ENCODE measurements at regions not wholly inside any gene's neighbourhood (a gene's known extent, or its start where the extent isn't known, plus 50 kb on each side); places are given as distances from the start of the nearest gene placed in this dataset.
"Not testable (repeated sequence)": the region's sequence is repeated elsewhere in the genome, so short reads cannot be mapped to it uniquely, and the experiment has no call there.

- DNase-seq, result no peak
Measured at GRCh38 chr14:44453433-44454171, 53.5 kb downstream of the FSCB start.

DNA sequence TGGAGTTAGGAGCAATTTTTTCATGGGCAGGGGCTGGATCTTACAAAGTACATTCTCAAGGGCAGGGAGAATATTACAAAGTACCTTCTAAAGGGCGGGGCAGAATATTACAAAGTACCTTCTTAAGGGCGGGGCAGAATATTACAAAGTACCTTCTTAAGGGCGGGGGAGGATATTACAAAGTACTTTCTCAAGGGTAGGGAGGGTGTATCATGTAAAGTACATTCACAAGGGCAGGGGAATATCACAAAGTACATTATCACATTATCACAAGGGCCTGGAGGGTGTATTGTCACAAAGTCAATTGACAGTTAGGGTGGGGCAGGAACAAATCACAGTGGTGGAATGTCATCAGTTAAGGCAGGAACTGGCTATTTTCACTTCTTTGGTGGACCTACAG is 56.9 kb downstream of the FSCB start:
- not testable (repeated sequence) for DNase-seq

DNA sequence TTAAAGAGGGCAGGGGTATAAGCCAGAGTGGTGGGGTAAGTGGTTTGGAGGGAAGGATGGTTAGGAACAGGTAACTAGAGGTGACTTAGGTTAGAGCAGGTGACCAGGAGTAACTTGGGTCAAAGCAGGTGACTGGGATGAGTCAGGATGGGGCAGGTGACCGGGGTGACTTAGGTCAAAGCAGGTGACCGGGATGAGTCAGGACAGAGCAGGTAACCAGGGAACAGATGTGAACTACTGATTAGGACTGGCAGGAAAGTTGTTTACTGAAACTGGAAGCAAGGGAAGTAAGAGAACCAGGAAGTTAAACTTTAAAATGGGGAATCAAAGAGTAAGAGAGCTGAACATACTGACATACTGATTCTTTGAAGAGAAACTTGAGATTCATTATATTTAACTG is 57.4 kb downstream of the FSCB start:
- DNase-seq, result no peak

GRCh38 chr14:44448951-44449358 is 58.1 kb downstream of the FSCB start:
- DNase-seq, result no peak

GRCh38 chr14:44446965-44447364 is 60.1 kb downstream of the FSCB start:
- no peak for DNase-seq

DNA sequence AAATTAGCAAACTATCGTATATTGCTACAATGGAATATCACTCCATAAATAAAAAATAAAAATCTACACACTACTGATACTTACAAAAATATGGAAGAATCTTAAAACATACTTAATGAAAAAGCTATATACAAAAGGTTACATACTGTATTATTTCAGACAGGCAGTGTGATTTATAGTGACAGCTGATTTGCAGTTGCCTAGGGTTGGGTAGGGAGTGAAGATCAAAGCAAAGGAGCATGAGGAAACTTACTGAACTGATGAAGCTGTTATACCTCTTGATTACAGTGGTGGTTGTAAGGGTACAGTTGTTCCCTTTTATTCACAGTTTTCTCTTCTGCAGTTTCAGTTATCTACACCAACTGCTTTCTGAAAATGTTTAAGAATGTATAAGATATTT is 62.6 kb downstream of the FSCB start:
- DNase-seq, result no peak

DNA sequence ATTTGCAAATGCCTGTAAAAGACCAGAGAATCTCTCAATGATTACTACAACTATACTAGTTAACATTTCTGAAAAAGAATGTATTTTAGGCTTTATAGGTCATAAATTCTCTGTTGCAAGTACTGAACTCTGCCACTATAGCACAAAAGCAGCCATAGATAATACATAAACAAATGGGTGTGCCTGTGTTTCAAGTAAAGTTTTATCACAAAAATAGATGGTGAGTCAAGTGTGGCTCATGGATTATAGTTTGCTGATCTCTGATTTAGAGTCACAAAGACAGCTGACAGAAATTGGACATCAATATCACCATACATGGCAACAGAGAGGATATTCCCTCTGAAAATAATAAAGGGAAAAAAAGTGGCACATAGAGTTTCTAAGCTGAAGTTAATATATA is 68.1 kb downstream of the FSCB start:
- no peak for DNase-seq

DNA sequence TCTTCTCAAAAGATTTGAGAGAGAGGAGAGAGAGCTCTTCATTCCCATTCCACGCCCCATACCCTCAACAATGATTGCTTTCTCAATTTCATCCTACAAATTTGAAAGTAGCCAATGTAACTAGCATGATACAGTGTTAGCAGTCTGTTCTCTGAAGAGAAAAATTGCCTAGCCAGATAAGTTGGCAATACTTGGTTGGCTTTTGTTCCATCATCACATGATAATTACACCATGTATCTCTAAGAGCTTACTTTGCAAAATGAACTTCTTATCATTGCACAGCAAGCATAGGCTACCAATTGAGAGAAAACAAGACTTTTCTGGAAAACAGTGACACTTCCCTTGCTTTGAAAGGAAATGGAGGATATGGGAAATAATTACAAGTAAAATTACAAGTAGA is 68.9 kb downstream of the FSCB start:
- DNase-seq, result no peak

GRCh38 chr14:44436458-44436857 is 70.6 kb downstream of the FSCB start:
- DNase-seq, result no peak

DNA sequence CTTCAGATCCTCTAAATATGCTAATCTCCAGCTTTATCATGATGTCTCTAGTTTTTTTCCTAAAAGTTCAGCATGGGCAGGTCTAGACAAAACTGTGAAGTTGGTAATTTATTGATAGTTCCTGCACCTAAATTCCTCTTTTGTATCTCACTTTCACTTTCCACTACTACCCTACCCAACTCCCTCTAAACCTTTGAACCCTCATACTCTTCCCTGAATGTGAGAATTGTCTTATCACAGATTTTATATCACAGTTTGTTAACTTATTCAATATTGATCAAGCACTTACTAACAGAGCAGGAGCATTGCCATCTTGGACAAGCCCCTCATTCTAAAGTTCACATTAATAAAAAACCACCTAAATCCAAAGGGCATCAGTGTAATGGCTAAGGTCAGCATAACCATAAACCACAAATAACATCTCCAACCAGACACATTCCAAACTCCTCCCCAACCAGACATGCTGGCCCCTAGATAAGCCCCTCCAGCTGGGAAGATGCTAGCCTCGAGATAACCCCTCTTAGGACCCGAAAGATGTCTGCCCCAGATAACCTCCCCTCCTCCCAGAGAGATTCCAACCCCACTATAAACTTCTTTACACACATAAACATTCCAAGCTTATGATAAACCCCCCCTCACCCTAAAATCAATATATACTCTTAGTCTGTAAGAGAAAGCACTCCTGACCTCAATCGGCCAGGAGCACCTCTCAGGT is 78.7 kb downstream of the FSCB start:
- no peak for DNase-seq

DNA sequence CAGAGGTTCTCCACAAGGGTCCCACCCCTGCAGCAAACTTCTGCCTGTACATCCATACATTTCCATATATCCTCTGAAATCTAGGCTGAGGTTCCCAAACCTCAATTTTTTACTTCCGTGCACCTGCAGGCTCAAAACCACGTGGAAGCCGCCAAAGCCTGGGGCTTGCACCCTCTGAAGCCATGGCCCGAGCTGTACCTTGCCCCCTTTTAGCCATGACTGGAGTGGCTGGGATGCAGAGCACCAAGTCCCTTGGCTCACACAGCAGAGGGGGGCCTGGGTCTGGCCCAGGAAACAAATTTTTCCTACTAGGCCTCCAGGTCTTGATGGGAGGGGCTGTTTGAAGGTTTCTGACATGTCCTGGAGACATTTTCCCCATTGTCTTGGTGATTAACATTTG is 84.4 kb downstream of the FSCB start:
- DNase-seq, result no peak

GRCh38 chr14:44420226-44420625 is 86.9 kb downstream of the FSCB start:
- no peak for DNase-seq

- DNase-seq, result no peak
Measured at GRCh38 chr14:44418856-44419255, 88.2 kb downstream of the FSCB start.

DNA sequence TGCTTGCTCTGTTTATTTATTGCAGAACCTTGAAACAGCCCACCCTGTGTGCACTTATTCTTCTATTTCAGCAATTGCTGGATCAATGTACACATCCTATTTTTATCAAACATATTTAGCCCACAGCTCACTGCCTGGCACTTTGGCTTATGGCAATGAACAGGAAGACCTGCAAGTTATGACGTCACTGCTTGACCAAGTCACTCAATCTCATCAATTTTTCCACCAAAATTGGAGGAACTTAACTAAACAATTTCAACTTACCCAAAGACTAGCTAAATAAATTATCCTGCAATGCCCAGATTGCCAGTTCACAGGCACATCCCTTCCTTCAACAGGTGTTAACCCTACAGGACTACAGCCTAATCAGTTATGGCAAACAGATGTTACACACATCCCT is 89.3 kb downstream of the FSCB start:
- DNase-seq, result no peak

DNA sequence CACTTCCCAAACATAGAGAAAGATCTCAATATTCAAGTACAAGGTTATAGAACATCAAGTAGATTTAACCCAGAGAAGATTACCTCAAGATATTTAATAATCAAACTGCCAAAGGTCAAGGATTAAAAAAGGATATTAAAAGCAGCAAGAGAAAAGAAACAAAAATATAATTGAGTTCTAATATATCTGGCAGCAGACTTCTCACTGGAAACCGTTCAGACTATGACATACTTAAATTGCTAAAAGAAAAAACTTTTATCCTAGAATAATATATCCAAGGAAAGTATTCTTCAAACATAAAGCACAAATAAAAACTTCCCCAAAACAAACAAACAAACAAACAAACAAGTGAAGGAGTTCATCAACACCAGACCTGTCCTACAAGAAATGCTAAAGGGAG is 92.4 kb downstream of the FSCB start:
- DNase-seq, result no peak

DNA sequence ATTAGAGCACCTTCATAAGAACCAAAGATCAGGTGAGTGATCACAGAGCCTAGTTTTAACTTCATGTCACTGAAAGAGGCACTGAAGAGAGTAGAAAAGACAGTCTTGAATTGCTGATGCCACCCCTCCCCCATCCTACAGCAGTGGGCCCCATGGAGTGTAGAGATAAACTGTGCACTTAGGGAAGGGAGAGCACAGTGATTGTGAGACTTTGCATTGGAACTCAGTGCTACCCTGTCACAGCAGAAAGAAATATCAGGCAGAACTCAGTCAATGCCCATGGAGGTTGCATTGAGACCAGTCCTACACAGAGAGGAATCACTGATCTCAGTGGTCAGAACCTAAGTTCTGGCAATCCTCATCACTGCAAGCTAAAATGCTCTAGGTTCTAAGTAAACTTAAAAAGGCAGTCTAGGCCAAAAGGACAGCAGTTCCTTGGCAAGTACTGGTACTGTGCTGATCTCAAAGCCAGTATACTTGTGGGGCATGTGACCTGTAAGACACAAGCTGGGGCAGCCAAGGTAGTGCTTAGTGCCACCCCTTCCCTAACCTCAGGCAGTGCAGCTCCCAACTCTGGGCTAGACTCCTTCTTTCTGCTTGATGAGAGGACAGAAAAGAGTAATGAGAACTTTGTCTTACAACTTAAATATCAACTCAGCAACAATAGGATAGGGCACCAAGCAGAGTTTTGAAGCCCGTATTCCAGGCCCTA is 94.1 kb downstream of the FSCB start:
- no peak for DNase-seq

GRCh38 chr14:44405011-44405486 is 102.0 kb downstream of the FSCB start:
- no peak for DNase-seq

DNA sequence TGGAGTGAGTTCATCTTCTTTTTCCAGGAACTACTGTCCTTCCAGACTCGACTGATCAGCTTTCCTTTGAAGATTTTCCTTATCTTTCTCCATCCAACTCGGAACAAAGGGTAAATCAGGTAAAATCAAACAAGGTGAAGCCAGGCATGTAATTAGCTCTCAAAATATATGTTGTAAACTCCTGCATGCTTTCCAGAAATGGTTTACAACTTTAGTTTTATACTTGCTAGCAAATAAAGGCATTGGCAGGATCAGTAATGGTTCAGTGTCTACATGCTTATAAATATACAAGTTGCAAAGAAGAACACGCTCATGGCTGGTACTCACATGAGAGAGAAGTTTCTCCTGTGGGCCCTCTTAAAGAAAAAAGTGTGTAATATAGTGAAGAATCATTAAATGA is 102.5 kb downstream of the FSCB start:
- no peak for DNase-seq

GRCh38 chr14:44404036-44404435 is 103.0 kb downstream of the FSCB start:
- DNase-seq, result no peak

DNA sequence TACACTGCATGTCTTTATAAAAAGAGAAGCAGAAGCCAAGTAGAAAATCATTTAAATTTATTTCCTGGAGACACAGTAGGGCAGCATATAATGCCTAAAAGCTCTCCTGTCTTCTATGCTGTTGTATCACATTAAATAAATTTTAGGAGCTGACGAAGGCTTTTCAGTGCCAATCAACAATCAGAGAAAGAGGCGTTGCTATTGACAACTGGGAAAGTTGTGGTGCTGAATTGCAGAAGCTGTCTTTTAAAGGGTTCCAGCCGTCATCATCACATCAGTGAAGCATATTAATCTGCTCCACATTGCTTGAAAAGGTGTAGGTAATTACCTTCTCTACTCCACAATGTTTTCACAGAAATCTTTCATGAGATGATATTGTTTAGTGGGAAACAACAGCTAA is 103.9 kb downstream of the FSCB start:
- no peak for DNase-seq

- DNase-seq, result no peak
Measured at GRCh38 chr14:44396226-44396625, 110.9 kb downstream of the FSCB start.

DNA sequence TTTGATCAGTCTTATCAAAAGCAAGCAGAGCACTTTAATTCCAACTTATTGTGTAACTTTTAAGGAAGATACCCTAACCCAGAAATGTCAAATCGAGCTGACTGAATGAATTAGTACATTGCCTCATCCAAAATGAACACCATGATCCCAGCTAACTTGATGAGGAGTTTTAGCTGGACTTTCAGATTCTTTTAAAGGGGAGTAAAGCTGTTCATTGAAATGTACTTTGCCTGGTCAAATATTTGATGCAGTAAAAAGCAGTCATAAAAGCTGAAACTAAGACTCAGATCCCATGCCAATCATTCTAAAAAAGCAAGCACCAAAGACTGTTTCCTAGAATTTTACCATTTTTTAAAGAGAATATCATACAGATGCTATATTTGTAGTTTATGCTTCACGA is 114.1 kb downstream of the FSCB start:
- no peak for DNase-seq

DNA sequence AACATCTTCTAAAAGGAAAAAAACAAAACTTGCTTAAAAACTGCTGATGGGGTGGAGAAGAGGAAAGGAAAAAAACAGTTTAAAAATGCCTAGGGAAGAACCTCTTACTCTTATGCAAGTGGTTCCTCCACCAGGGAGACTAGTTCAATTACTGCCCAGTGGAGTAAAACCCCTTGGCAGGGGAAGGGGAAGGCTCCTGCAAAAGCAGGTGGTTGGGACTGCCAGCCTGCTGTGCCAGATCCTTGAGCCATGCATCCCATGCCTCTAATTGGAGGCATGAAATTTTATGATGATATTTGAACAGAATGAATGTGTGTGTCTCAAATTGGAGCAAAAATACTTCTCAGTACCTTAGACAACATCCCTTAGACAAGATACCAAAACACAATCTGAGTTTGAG is 118.8 kb downstream of the FSCB start:
- DNase-seq, result no peak

DNA sequence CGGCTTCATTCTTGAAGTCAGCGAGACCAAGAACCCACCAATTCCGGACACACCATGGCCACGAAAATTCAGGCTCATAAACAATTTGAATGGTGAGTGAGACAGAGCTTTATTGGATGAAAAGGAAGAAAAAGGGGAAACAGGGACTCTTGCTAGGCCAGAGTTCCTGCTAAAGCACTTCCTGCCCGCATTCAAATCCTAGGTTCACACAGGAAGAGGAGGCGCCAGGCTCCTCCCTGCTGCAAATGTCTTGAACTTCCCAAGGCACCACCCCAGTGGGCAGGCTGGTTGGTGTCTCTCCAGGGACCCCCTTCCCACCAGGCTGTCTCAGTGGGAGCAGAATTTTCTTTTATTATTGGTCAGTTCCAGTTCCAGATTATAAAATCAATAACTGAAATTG is 121.2 kb downstream of the FSCB start:
- no peak for DNase-seq
